Amniotic stem cell (primary cell): ENCODE measurements at regions not wholly inside any gene's neighbourhood (a gene's known extent, or its start where the extent isn't known, plus 50 kb on each side); places are given as distances from the start of the nearest gene placed in this dataset.
A peak's percentile ranks its signal among the peaks of the same experiment; 100 is the strongest.

Source experiments
- DNase-seq: peaks from one replicate; lab custom pipeline; 2025; lab: John Stamatoyannopoulos, UW

GRCh38 chr6:105850261-105851112 lies 235.6 kb upstream of the PRDM1 start:
- DNase-seq, result no peak

GRCh38 chr6:105849746-105850145 lies 236.4 kb upstream of the PRDM1 start:
- DNase-seq, result peak; percentile 38

- no peak for DNase-seq
Measured at GRCh38 chr6:105847433-105847832, 238.7 kb upstream of the PRDM1 start.

GRCh38 chr6:105844275-105844883 lies 241.8 kb upstream of the PRDM1 start:
- no peak for DNase-seq

- no peak for DNase-seq
Measured at GRCh38 chr6:105839266-105839665, 246.9 kb upstream of the PRDM1 start.

GRCh38 chr6:105838171-105838570 lies 248.0 kb upstream of the PRDM1 start:
- DNase-seq, result no peak

GRCh38 chr6:105836889-105837288 lies 249.2 kb upstream of the PRDM1 start:
- DNase-seq, result no peak

- no peak for DNase-seq
Measured at GRCh38 chr6:105836379-105836778, 249.8 kb upstream of the PRDM1 start.

- no peak for DNase-seq
Measured at GRCh38 chr6:105835373-105835772, 250.8 kb upstream of the PRDM1 start.

- DNase-seq, result no peak
Measured at GRCh38 chr6:105833959-105834947, 251.9 kb upstream of the PRDM1 start.

GRCh38 chr6:105832313-105832761 lies 253.8 kb upstream of the PRDM1 start:
- no peak for DNase-seq

- no peak for DNase-seq
Measured at GRCh38 chr6:105831311-105832097, 254.6 kb upstream of the PRDM1 start.

- DNase-seq, result no peak
Measured at GRCh38 chr6:105825210-105825609, 260.9 kb upstream of the PRDM1 start.

- peak; percentile 27 for DNase-seq
Measured at GRCh38 chr6:105824732-105825131, 261.4 kb upstream of the PRDM1 start.

- DNase-seq, result no peak
Measured at GRCh38 chr6:105821777-105822176, 264.4 kb upstream of the PRDM1 start.

- no peak for DNase-seq
Measured at GRCh38 chr6:105821027-105821426, 265.1 kb upstream of the PRDM1 start.

- no peak for DNase-seq
Measured at GRCh38 chr6:105819745-105820144, 266.4 kb upstream of the PRDM1 start.

- DNase-seq, result no peak
Measured at GRCh38 chr6:105818505-105818904, 267.6 kb upstream of the PRDM1 start.

GRCh38 chr6:105817961-105818360 lies 268.2 kb upstream of the PRDM1 start:
- no peak for DNase-seq

GRCh38 chr6:105817370-105817769 lies 268.8 kb upstream of the PRDM1 start:
- DNase-seq, result no peak

- no peak for DNase-seq
Measured at GRCh38 chr6:105816847-105817246, 269.3 kb upstream of the PRDM1 start.
